ENCODE measurements at regions not wholly inside any gene's neighbourhood (a gene's known extent, or its start where the extent isn't known, plus 50 kb on each side); places are given as distances from the start of the nearest gene placed in this dataset.
"Not testable (repeated sequence)": the region's sequence is repeated elsewhere in the genome, so short reads cannot be mapped to it uniquely, and the experiment has no call there.

GRCh38 chr10:90111671-90112070 lies 410.3 kb downstream of the KIF20B start:
- H3K4me3 ChIP-seq (ENCODE audit: insufficient read depth, low read depth, low read length): no peak overlapping the region
- no peaks in the 10 kb centered on the region for H4K20me1 ChIP-seq (ENCODE audit: insufficient read depth, low read length)
- TF ChIP-seq, protein P1, sequence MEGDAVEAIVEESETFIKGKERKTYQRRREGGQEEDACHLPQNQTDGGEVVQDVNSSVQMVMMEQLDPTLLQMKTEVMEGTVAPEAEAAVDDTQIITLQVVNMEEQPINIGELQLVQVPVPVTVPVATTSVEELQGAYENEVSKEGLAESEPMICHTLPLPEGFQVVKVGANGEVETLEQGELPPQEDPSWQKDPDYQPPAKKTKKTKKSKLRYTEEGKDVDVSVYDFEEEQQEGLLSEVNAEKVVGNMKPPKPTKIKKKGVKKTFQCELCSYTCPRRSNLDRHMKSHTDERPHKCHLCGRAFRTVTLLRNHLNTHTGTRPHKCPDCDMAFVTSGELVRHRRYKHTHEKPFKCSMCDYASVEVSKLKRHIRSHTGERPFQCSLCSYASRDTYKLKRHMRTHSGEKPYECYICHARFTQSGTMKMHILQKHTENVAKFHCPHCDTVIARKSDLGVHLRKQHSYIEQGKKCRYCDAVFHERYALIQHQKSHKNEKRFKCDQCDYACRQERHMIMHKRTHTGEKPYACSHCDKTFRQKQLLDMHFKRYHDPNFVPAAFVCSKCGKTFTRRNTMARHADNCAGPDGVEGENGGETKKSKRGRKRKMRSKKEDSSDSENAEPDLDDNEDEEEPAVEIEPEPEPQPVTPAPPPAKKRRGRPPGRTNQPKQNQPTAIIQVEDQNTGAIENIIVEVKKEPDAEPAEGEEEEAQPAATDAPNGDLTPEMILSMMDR (IDR thresholded peaks at IDR 0.05; ENCODE audit: insufficient read depth, low read depth, low read length): no peak
- no peak for TF ChIP-seq EZH2 (IDR thresholded peaks at IDR 0.05; ENCODE audit: insufficient read depth, low read length)
- DNase-seq (ENCODE audit: low read depth): peak; percentile 81
- H3K4me1 Mint-ChIP-seq (ENCODE audit: low read depth, unreplicated experiment): peaks cover 11% of the 10 kb centered on the region
- peak overlapping the region; percentile 33 for H3K4me2 ChIP-seq (ENCODE audit: low read length)
- no peak overlapping the region for H3K9ac ChIP-seq (ENCODE audit: low read length)
- FAIRE-seq: no peak
- no peak overlapping the region for H2AFZ ChIP-seq (ENCODE audit: low read depth, low read length)
- no peaks in the 10 kb centered on the region for H3K9me3 ChIP-seq (ENCODE audit: insufficient read depth, low read depth, low read length)
- H3K36me3 Mint-ChIP-seq (ENCODE audit: low read depth, unreplicated experiment): no peaks in the 10 kb centered on the region
- no peaks in the 10 kb centered on the region for H3K4me1 ChIP-seq (ENCODE audit: insufficient read depth, low read length)
- no peak overlapping the region for H3K4me3 Mint-ChIP-seq (ENCODE audit: unreplicated experiment)
- H3K27me3 Mint-ChIP-seq (ENCODE audit: low read depth, unreplicated experiment): no peaks in the 10 kb centered on the region
- no peak overlapping the region for H3K27ac Mint-ChIP-seq (ENCODE audit: unreplicated experiment)
- no peaks in the 10 kb centered on the region for H3K36me3 ChIP-seq (ENCODE audit: insufficient read depth, low read length)
- no peaks in the 10 kb centered on the region for H3K79me2 ChIP-seq (ENCODE audit: insufficient read depth, low read length)
- no peaks in the 10 kb centered on the region for H3K27me3 ChIP-seq (ENCODE audit: insufficient read depth, low read length)
- no peak overlapping the region for H3K27ac ChIP-seq (ENCODE audit: low read depth, low read length)
- peaks cover 8% of the 10 kb centered on the region for H3K9me3 Mint-ChIP-seq (ENCODE audit: unreplicated experiment)

DNA sequence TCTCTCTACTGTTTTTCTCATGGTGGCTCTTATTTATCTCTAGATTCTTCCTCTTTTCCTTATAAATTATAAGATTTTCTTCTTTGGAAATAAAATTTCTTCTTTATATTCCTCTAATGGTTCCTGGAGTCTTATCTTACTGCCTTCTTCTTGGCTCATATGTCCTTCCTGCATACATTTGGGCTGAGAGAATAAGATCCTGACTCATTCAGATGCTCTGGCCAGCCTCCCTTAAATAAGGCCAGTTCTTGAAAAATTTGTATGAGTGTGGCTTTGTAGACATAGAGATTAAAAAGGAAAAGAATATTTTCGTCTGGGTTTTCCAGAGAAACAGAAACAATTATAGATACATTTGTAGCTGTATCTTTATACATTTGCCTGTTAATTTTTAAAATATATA lies 411.3 kb downstream of the KIF20B start:
- Histone ChIP-seq H3K27me3 (ENCODE audit: insufficient read depth, low read length) (no peaks in the 10 kb centered on the region), H3K36me3 (ENCODE audit: insufficient read depth, low read length) (no peaks in the 10 kb centered on the region), H3K4me2 (ENCODE audit: low read length) (no peak overlapping the region), H4K20me1 (ENCODE audit: insufficient read depth, low read length) (no peaks in the 10 kb centered on the region), H2AFZ (ENCODE audit: low read depth, low read length) (no peak overlapping the region), H3K9ac (ENCODE audit: low read length) (no peak overlapping the region), H3K27ac (ENCODE audit: low read depth, low read length) (no peak overlapping the region), H3K4me1 (ENCODE audit: insufficient read depth, low read length) (no peaks in the 10 kb centered on the region), H3K9me3 (ENCODE audit: insufficient read depth, low read depth, low read length) (no peaks in the 10 kb centered on the region), H3K79me2 (ENCODE audit: insufficient read depth, low read length) (no peaks in the 10 kb centered on the region), H3K4me3 (ENCODE audit: insufficient read depth, low read depth, low read length) (no peak overlapping the region)
- Mint-ChIP-seq H3K27me3 (ENCODE audit: low read depth, unreplicated experiment) (no peaks in the 10 kb centered on the region), H3K4me1 (ENCODE audit: low read depth, unreplicated experiment) (peaks cover 11% of the 10 kb centered on the region), H3K4me3 (ENCODE audit: unreplicated experiment) (no peak overlapping the region), H3K9me3 (ENCODE audit: unreplicated experiment) (peaks cover 12% of the 10 kb centered on the region), H3K27ac (ENCODE audit: unreplicated experiment) (no peak overlapping the region), H3K36me3 (ENCODE audit: low read depth, unreplicated experiment) (no peaks in the 10 kb centered on the region)
- TF ChIP-seq EZH2 (IDR thresholded peaks at IDR 0.05; ENCODE audit: insufficient read depth, low read length): no peak
- TF ChIP-seq, protein P1 (IDR thresholded peaks at IDR 0.05; ENCODE audit: insufficient read depth, low read depth, low read length): no peak
- DNase-seq (ENCODE audit: low read depth) (peak; percentile 90), FAIRE-seq (no peak)

DNA sequence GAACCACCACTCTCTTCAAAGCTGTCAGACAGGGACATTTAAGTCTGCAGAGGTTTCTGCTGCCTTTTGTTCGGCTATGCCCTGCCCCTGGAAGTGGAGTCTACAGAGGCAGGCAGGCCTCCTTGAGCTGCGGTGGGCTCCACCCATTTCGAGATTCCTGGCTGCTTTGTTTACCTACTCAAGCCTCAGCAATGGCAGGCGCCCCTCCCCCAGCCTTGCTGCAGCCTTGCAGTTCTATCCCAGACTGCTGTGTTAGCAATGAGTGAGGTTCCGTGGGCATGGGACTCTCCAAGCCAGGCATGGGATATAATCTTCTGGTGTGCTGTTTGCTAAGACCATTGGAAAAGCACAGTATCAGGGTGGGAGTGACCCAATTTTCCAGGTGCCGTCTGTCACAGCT lies 417.2 kb downstream of the KIF20B start:
- not testable (repeated sequence) for H3K4me3 ChIP-seq (ENCODE audit: insufficient read depth, low read depth, low read length); H3K4me2 ChIP-seq (ENCODE audit: low read length); FAIRE-seq; H3K36me3 Mint-ChIP-seq (ENCODE audit: low read depth, unreplicated experiment); H3K79me2 ChIP-seq (ENCODE audit: insufficient read depth, low read length); H3K4me3 Mint-ChIP-seq (ENCODE audit: unreplicated experiment); H3K27ac Mint-ChIP-seq (ENCODE audit: unreplicated experiment); H3K4me1 ChIP-seq (ENCODE audit: insufficient read depth, low read length); H4K20me1 ChIP-seq (ENCODE audit: insufficient read depth, low read length); H3K27me3 Mint-ChIP-seq (ENCODE audit: low read depth, unreplicated experiment); H2AFZ ChIP-seq (ENCODE audit: low read depth, low read length); DNase-seq (ENCODE audit: low read depth); H3K27ac ChIP-seq (ENCODE audit: low read depth, low read length); H3K4me1 Mint-ChIP-seq (ENCODE audit: low read depth, unreplicated experiment); H3K9ac ChIP-seq (ENCODE audit: low read length); H3K27me3 ChIP-seq (ENCODE audit: insufficient read depth, low read length); H3K36me3 ChIP-seq (ENCODE audit: insufficient read depth, low read length); H3K9me3 ChIP-seq (ENCODE audit: insufficient read depth, low read depth, low read length)
- H3K9me3 Mint-ChIP-seq (ENCODE audit: unreplicated experiment): peaks cover 22% of the 10 kb centered on the region

DNA sequence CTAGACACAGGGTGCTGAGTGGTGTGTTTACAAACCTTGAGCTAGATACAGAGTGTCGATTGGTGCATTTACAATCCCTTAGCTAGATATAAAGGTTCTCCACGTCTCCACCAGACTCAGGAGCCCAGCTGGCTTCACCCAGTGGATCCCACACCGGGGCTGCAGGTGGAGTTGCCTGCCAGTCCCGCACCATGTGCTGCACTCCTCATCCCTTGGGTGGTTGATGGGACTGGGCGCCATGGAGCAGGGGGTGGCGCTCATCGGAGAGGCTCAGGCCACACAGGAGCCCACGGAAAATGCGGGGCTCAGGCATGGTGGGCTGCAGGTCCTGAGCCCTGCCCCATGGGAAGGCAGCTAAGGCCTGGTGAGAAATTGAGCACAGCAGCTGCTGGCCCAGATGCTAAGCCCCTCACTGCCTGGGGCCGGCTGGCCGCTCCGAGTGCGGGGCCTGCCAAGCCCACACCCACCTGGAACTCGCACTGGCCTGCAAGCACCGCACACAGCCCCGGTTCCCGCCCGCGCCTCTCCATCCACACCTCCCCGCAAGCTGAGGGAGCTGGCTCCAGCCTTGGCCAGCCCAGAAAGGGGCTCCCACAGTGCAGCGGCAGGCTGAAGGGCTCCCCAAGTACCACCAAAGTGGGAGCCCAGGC lies 418.4 kb downstream of the KIF20B start:
- not testable (repeated sequence) for H2AFZ ChIP-seq (ENCODE audit: low read depth, low read length); H3K36me3 Mint-ChIP-seq (ENCODE audit: low read depth, unreplicated experiment); DNase-seq (ENCODE audit: low read depth); H3K4me1 ChIP-seq (ENCODE audit: insufficient read depth, low read length); H3K4me1 Mint-ChIP-seq (ENCODE audit: low read depth, unreplicated experiment); H3K4me3 Mint-ChIP-seq (ENCODE audit: unreplicated experiment); H3K27ac Mint-ChIP-seq (ENCODE audit: unreplicated experiment); H3K79me2 ChIP-seq (ENCODE audit: insufficient read depth, low read length); H3K9me3 ChIP-seq (ENCODE audit: insufficient read depth, low read depth, low read length); H3K27me3 Mint-ChIP-seq (ENCODE audit: low read depth, unreplicated experiment); H4K20me1 ChIP-seq (ENCODE audit: insufficient read depth, low read length); H3K4me2 ChIP-seq (ENCODE audit: low read length); H3K27me3 ChIP-seq (ENCODE audit: insufficient read depth, low read length); H3K36me3 ChIP-seq (ENCODE audit: insufficient read depth, low read length); H3K4me3 ChIP-seq (ENCODE audit: insufficient read depth, low read depth, low read length); H3K27ac ChIP-seq (ENCODE audit: low read depth, low read length); H3K9ac ChIP-seq (ENCODE audit: low read length); FAIRE-seq
- peaks cover 17% of the 10 kb centered on the region for H3K9me3 Mint-ChIP-seq (ENCODE audit: unreplicated experiment)
